ENCODE measurements at regions not wholly inside any gene's neighbourhood (a gene's known extent, or its start where the extent isn't known, plus 50 kb on each side); places are given as distances from the start of the nearest gene placed in this dataset.

DNA sequence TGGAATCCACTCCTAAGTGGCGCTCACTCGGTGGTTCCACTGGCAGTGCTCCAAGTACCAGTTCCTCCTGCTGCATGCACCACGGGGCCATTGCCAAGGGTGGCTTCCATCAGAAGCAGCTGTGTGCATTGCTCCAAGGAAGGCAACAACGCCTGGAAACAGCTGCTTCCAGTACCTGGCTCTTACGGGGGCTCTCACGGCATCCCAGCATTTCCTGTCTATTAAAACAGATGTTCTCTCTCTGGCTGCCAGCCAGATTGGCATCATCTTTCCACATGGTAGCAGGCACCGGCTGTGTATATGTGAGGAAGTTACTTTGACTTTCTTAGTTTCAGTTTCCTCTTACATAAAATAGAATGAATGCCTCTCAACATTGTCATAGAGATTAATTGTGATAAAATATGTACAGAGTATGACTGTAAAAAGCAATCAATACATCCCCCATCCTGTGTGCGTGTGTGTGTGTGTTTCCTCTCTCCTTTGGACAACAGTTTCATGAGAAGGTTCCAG lies 84.9 kb downstream of the CMPK2 start:
- Mint-ChIP-seq H3K27ac (no peak overlapping the region), H3K4me3 (peak overlapping the region; percentile 61), H3K9me3 (ENCODE audit: insufficient read depth) (no peaks in the 10 kb centered on the region), H3K27me3 (no peaks in the 10 kb centered on the region), H3K4me1 (peaks cover 11% of the 10 kb centered on the region)
- peak; percentile 57 for ATAC-seq (ENCODE audit: low read depth)
- ChIA-PET POLR2A (no interaction called here), CTCF (no interaction called here)
- Histone ChIP-seq H3K27me3 (replicated peaks in 1 of 4; ENCODE audit: control extremely low read depth in 1 of 4, control insufficient read depth in 3 of 4, insufficient read depth in 4 of 4, low read length in 3 of 4) (no peaks in the 10 kb centered on the region), H2AFZ (ENCODE audit: insufficient read depth, low read depth, low read length, poor library complexity, severe bottlenecking) (peak overlapping the region; percentile 46), H4K20me1 (ENCODE audit: control insufficient read depth, insufficient read depth, low read length, poor library complexity, severe bottlenecking) (no peaks in the 10 kb centered on the region), H3K4me1 (ENCODE audit: control insufficient read depth in 2 of 2, insufficient read depth in 2 of 2, low read length in 2 of 2) (peaks cover 13 to 14% of the 10 kb centered on the region in 2 donors), H3K9me3 (ENCODE audit: control extremely low read depth in 1 of 3, control insufficient read depth in 2 of 3, insufficient read depth in 1 of 3, low read length in 2 of 3) (no peaks in the 10 kb centered on the region), H3K9ac (ENCODE audit: low read length) (peak overlapping the region; percentile 34), H3K27ac (ENCODE audit: low read length in 2 of 2) (no peak overlapping the region), H3K79me2 (ENCODE audit: control insufficient read depth, insufficient read depth, low read length) (no peaks in the 10 kb centered on the region), H3K4me2 (replicated peaks; ENCODE audit: low read depth, low read length, poor library complexity, severe bottlenecking) (peak overlapping the region; percentile 52), H3K36me3 (replicated peaks in 1 of 2; ENCODE audit: control extremely low read depth in 1 of 2, control insufficient read depth in 1 of 2, extremely low read depth in 1 of 2, insufficient read depth in 2 of 2, low read length in 1 of 2) (no peaks in the 10 kb centered on the region), H3K4me3 (ENCODE audit: control extremely low read depth in 1 of 5, extremely low read depth in 1 of 5, insufficient read depth in 1 of 5, low read depth in 2 of 5, low read length in 4 of 5) (peak overlapping the region in 2 of 5 experiments; percentile 20)
- intact Hi-C loops (cut with micrococcal nuclease): no loop called here
- no peak for TF ChIP-seq EZH2 (IDR thresholded peaks at IDR 0.05; ENCODE audit: borderline replicate concordance, insufficient read depth, low read depth, low read length, poor library complexity, severe bottlenecking)
- TF ChIP-seq, protein P1, sequence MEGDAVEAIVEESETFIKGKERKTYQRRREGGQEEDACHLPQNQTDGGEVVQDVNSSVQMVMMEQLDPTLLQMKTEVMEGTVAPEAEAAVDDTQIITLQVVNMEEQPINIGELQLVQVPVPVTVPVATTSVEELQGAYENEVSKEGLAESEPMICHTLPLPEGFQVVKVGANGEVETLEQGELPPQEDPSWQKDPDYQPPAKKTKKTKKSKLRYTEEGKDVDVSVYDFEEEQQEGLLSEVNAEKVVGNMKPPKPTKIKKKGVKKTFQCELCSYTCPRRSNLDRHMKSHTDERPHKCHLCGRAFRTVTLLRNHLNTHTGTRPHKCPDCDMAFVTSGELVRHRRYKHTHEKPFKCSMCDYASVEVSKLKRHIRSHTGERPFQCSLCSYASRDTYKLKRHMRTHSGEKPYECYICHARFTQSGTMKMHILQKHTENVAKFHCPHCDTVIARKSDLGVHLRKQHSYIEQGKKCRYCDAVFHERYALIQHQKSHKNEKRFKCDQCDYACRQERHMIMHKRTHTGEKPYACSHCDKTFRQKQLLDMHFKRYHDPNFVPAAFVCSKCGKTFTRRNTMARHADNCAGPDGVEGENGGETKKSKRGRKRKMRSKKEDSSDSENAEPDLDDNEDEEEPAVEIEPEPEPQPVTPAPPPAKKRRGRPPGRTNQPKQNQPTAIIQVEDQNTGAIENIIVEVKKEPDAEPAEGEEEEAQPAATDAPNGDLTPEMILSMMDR (IDR thresholded peaks at IDR 0.05): no peak
- 3% methylated on average over 6 of the region's 8 CpGs for WGBS (ENCODE audit: insufficient coverage)
- DNase-seq: peak; percentile 52

DNA sequence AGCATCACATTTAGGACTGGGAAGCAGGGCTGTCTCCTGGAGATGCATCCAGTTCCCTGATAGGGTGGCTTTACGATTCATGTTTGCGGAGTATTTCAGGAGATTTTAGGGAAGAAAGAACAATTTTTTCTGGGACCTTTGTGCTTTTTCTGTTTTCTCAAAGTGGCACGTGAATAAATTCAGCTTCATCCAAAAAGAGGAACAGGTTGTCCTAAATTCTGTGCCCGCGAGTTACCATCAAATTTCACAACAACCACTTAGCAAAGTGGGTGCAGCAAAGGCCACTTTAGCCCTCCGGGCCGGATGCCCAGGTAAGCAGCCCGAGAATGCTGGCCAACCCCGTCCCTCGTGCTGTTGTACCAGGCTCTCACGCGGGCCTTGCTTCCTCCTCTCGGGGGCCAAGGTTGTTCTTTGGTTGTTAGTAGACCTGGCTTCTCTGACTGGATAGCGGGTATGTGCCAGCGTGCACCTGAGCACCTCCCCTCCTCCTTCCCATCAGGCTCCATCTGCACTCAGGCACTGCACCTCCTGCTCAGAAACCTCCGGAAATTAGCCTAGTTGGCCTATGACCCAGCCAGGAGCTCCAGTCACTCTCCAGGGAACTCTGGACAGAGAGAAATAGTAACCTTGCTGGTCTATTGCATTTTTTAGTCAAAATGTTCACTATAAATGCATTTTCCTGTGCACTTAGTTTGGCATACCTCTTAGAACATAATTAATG lies 83.0 kb downstream of the CMPK2 start:
- H3K9me3 Mint-ChIP-seq (ENCODE audit: insufficient read depth): no peaks in the 10 kb centered on the region
- no peak overlapping the region for H3K4me3 Mint-ChIP-seq
- CTCF ChIA-PET: interaction anchor here (1.1 kb wide), 1 partner anchor 10 kb away, joined by 3 read pairs; no protein-coding TSS in a partner anchor
- POLR2A ChIA-PET: no interaction called here
- no peak for DNase-seq
- H3K27me3 Mint-ChIP-seq: no peaks in the 10 kb centered on the region
- H4K20me1 ChIP-seq (ENCODE audit: control insufficient read depth, insufficient read depth, low read length, poor library complexity, severe bottlenecking): no peaks in the 10 kb centered on the region
- no peak overlapping the region for H3K27ac ChIP-seq (ENCODE audit: low read length in 2 of 2)
- H3K4me1 Mint-ChIP-seq: peaks cover 11% of the 10 kb centered on the region
- no peaks in the 10 kb centered on the region for H3K27me3 ChIP-seq (replicated peaks in 1 of 4; ENCODE audit: control extremely low read depth in 1 of 4, control insufficient read depth in 3 of 4, insufficient read depth in 4 of 4, low read length in 3 of 4)
- H3K79me2 ChIP-seq (ENCODE audit: control insufficient read depth, insufficient read depth, low read length): no peaks in the 10 kb centered on the region
- TF ChIP-seq, protein P1 (IDR thresholded peaks at IDR 0.05): no peak
- no peak for TF ChIP-seq EZH2 (IDR thresholded peaks at IDR 0.05; ENCODE audit: borderline replicate concordance, insufficient read depth, low read depth, low read length, poor library complexity, severe bottlenecking)
- no peak overlapping the region for H2AFZ ChIP-seq (ENCODE audit: insufficient read depth, low read depth, low read length, poor library complexity, severe bottlenecking)
- no peaks in the 10 kb centered on the region for H3K9me3 ChIP-seq (ENCODE audit: control extremely low read depth in 1 of 3, control insufficient read depth in 2 of 3, insufficient read depth in 1 of 3, low read length in 2 of 3)
- peaks cover 13 to 14% of the 10 kb centered on the region in 2 donors for H3K4me1 ChIP-seq (ENCODE audit: control insufficient read depth in 2 of 2, insufficient read depth in 2 of 2, low read length in 2 of 2)
- no peak overlapping the region for H3K4me3 ChIP-seq (ENCODE audit: control extremely low read depth in 1 of 5, extremely low read depth in 1 of 5, insufficient read depth in 1 of 5, low read depth in 2 of 5, low read length in 4 of 5)
- 73% methylated on average over 13 of the region's 16 CpGs for WGBS (ENCODE audit: insufficient coverage)
- H3K9ac ChIP-seq (ENCODE audit: low read length): no peak overlapping the region
- no peak overlapping the region for H3K27ac Mint-ChIP-seq
- no peak for ATAC-seq (ENCODE audit: low read depth)
- intact Hi-C loops (cut with micrococcal nuclease): no loop called here
- no peaks in the 10 kb centered on the region for H3K36me3 ChIP-seq (replicated peaks in 1 of 2; ENCODE audit: control extremely low read depth in 1 of 2, control insufficient read depth in 1 of 2, extremely low read depth in 1 of 2, insufficient read depth in 2 of 2, low read length in 1 of 2)
- H3K4me2 ChIP-seq (replicated peaks; ENCODE audit: low read depth, low read length, poor library complexity, severe bottlenecking): no peak overlapping the region

Measured in B cell (primary cell).